Tibial nerve (tissue), 4 donors: ENCODE measurements at regions not wholly inside any gene's neighbourhood (a gene's known extent, or its start where the extent isn't known, plus 50 kb on each side); places are given as distances from the start of the nearest gene placed in this dataset.

ENCODE experiments used
- DNase-seq, 2 donors: peaks; one replicate each; pipeline ENCODE4 v3.0.0-alpha.2; 2019; ENCODE audit warnings: low spot score in 2 of 2
- H3K27ac ChIP-seq, 4 donors: fragments of 200-600 bp; sonication (generic) in 3 of 4; one replicate each; pipeline ENCODE4 v1.5.1; 2017 to 2019; ENCODE audit warnings: mild to moderate bottlenecking in 1 of 4
- H3K27me3 ChIP-seq, 2 donors: fragments of 200-600 bp; sonication (generic) in 1 of 2; one replicate each; pipeline versions ENCODE4 v1.5.1 to v1.6.0; 2017 to 2019
- H3K36me3 ChIP-seq, 3 donors: fragments of 200-600 bp; sonication (generic); one replicate each; pipeline ENCODE4 v1.5.1; 2018 to 2019
- H3K4me1 ChIP-seq, 4 donors: fragments of 200-600 bp; sonication (generic) in 3 of 4; one replicate each; pipeline ENCODE4 v1.5.1; 2017 to 2019
- H3K4me3 ChIP-seq, 4 donors: fragments of 200-600 bp; sonication (generic) in 3 of 4; one replicate each; pipeline ENCODE4 v1.5.1; 2017 to 2019; ENCODE audit warnings: mild to moderate bottlenecking in 1 of 4, moderate library complexity in 1 of 4
- H3K9me3 ChIP-seq, 4 donors: fragments of 200-600 bp; sonication (generic) in 3 of 4; one replicate each; pipeline ENCODE4 v1.5.1; 2017 to 2019
- EP300 ChIP-seq, 2 donors: sonication (generic); formaldehyde crosslinking; IDR thresholded peaks; one replicate each; pipeline ENCODE4 v1.6.1; 2017; ENCODE audit warnings: antibody characterized with exemption in 2 of 2, mild to moderate bottlenecking in 1 of 2
- POLR2A ChIP-seq, 2 donors: fragments of 450-650 bp; IDR thresholded peaks; one replicate each; pipeline ENCODE4 v1.6.1; 2017; ENCODE audit warnings: antibody characterized with exemption in 2 of 2, mild to moderate bottlenecking in 2 of 2, moderate library complexity in 2 of 2
- WGBS, 2 donors: methylation state at CpG; one replicate each; pipeline ENCODE4 v1.1.5; 2018; 5-methylcytosine and 5-hydroxymethylcytosine counted together
- TF ChIP-seq, protein P1 (sequence below), 5 experiments: fragments of 200-600 bp in 3 of 5; fragments of 450-650 bp in 2 of 5; sonication (generic) in 3 of 5; IDR thresholded peaks; one replicate each; pipeline ENCODE4 v1.5.1; 2016 to 2019; ENCODE audit warnings: antibody characterized with exemption in 5 of 5, mild to moderate bottlenecking in 3 of 5, moderate library complexity in 2 of 5

DNA sequence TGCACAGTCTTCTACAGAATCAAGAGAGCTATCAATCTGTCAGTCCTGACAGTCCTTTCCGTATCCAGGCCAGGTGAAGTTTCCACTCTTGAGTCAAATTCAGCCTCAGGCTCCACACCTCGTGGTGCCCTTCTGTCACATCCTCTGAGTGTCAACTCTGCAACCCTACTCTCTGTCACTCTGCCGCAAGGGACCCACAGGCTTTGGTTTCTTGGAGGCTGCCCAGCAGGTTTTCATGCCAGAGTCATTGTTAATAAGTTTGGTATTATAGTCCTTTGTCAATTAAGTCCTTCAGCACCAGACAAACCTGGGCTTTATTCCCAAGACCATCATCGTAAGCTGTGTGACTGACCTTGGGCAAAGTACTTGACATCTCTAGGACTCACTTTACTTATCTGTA lies 83.4 kb upstream of the KLHL13 start:
- 70 to 71% methylated on average over 4 of the region's 4 CpGs for WGBS, 2 donors
- peaks cover 0 to 5% of the 10 kb centered on the region in 2 donors for H3K27me3 ChIP-seq
- H3K4me1 ChIP-seq = no peaks in the 10 kb centered on the region
- H3K9me3 ChIP-seq = no peaks in the 10 kb centered on the region
- no peak overlapping the region for H3K4me3 ChIP-seq
- H3K36me3 ChIP-seq = no peaks in the 10 kb centered on the region
- DNase-seq = no peak
- TF ChIP-seq POLR2A (IDR thresholded peaks at IDR 0.05) = no peak
- H3K27ac ChIP-seq = no peak overlapping the region

GRCh38 chrX:118205421-118206395 lies 89.1 kb upstream of the KLHL13 start:
- Histone ChIP-seq H3K27ac (no peak overlapping the region), H3K27me3 (no peaks in the 10 kb centered on the region), H3K4me3 (no peak overlapping the region), H3K4me1 (no peaks in the 10 kb centered on the region), H3K36me3 (no peaks in the 10 kb centered on the region), H3K9me3 (no peaks in the 10 kb centered on the region)
- no peak for DNase-seq
- 57 to 63% methylated on average over 8 of the region's 8 CpGs for WGBS, 2 donors
- TF ChIP-seq EP300 (IDR thresholded peaks at IDR 0.05) (no peak), POLR2A (IDR thresholded peaks at IDR 0.05) (no peak)
- TF ChIP-seq, protein P1, sequence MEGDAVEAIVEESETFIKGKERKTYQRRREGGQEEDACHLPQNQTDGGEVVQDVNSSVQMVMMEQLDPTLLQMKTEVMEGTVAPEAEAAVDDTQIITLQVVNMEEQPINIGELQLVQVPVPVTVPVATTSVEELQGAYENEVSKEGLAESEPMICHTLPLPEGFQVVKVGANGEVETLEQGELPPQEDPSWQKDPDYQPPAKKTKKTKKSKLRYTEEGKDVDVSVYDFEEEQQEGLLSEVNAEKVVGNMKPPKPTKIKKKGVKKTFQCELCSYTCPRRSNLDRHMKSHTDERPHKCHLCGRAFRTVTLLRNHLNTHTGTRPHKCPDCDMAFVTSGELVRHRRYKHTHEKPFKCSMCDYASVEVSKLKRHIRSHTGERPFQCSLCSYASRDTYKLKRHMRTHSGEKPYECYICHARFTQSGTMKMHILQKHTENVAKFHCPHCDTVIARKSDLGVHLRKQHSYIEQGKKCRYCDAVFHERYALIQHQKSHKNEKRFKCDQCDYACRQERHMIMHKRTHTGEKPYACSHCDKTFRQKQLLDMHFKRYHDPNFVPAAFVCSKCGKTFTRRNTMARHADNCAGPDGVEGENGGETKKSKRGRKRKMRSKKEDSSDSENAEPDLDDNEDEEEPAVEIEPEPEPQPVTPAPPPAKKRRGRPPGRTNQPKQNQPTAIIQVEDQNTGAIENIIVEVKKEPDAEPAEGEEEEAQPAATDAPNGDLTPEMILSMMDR (IDR thresholded peaks at IDR 0.05) = no peak

GRCh38 chrX:118207831-118208453 lies 91.3 kb upstream of the KLHL13 start:
- Histone ChIP-seq H3K36me3 (no peaks in the 10 kb centered on the region), H3K4me1 (no peaks in the 10 kb centered on the region), H3K4me3 (no peak overlapping the region), H3K27ac (no peak overlapping the region), H3K9me3 (no peaks in the 10 kb centered on the region), H3K27me3 (no peaks in the 10 kb centered on the region)
- TF ChIP-seq POLR2A (IDR thresholded peaks at IDR 0.05) (no peak), EP300 (IDR thresholded peaks at IDR 0.05) (no peak)
- DNase-seq = no peak
- 84 to 97% methylated on average over 3 of the region's 3 CpGs for WGBS, 2 donors

GRCh38 chrX:118208481-118208880 lies 91.9 kb upstream of the KLHL13 start:
- Histone ChIP-seq H3K27ac (no peak overlapping the region), H3K4me1 (no peaks in the 10 kb centered on the region), H3K36me3 (no peaks in the 10 kb centered on the region), H3K9me3 (no peaks in the 10 kb centered on the region), H3K4me3 (no peak overlapping the region), H3K27me3 (no peaks in the 10 kb centered on the region)
- TF ChIP-seq, protein P1 (IDR thresholded peaks at IDR 0.05) = no peak
- TF ChIP-seq EP300 (IDR thresholded peaks at IDR 0.05) (no peak), POLR2A (IDR thresholded peaks at IDR 0.05) (no peak)
- no peak for DNase-seq
- 80 to 88% methylated on average over 4 of the region's 4 CpGs for WGBS, 2 donors

DNA sequence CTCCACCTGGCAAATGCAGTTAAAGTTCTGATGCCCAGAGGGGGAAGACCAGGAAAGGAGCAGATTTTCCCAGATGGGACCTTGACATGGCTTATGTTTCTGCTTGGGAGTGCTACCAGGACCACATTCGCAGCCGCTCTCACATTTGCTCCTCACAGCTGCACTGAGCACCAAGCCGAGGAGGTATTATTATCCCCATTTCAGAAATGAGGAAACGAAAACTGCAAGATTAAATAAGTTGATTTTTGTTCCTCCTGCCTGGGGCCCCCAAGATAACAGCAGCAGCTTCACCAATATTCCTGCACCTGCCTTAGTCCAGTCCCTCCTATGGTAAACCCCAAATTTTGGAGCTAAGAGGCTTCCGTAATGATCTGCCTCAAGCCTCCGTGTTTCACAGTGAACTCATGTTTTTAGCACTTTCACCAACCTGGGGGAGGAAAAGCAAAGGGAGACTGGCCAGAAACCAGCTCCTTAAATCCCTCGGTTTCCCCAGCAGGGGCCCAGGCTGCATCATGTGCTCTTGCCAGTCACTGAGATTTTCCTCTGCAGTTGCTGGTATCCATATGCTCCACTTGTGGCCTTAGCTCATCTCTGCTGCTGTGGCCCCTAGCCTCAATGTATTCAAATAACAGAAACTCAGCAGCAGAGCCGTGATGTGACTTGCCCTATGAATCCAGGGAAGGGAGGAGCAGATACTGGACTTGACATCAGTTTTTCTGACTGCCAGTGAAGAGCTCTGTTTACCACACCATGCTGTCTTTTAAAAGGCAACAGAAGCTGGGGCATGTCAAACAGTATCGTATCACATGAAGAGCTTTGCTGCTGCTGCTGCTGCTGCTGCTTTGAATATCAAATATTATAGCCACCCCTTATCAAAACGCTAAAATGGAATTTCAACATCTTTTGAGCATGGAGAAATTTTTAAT lies 95.5 kb upstream of the KLHL13 start:
- whole genome bisulfite sequencing, 2 donors = 70 to 87% methylated on average over 8 to 10 of the region's 10 CpGs
- H3K27ac ChIP-seq = no peak overlapping the region

More for the DNA sequence above, 95.5 kb upstream of the KLHL13 start:
- H3K4me1 ChIP-seq = no peaks in the 10 kb centered on the region
- no peaks in the 10 kb centered on the region for H3K36me3 ChIP-seq
- no peaks in the 10 kb centered on the region for H3K27me3 ChIP-seq
- TF ChIP-seq POLR2A (IDR thresholded peaks at IDR 0.05) (no peak), EP300 (IDR thresholded peaks at IDR 0.05) (no peak)
- TF ChIP-seq, protein P1 (IDR thresholded peaks at IDR 0.05) = no peak
- H3K4me3 ChIP-seq = no peak overlapping the region
- no peak for DNase-seq
- no peaks in the 10 kb centered on the region for H3K9me3 ChIP-seq
